IPS DF 19.7 (cell line): ENCODE measurements at regions not wholly inside any gene's neighbourhood (a gene's known extent, or its start where the extent isn't known, plus 50 kb on each side); places are given as distances from the start of the nearest gene placed in this dataset.
"Not testable (repeated sequence)": the region's sequence is repeated elsewhere in the genome, so short reads cannot be mapped to it uniquely, and the experiment has no call there.

Experiments
- DNase-seq: peaks from one replicate; pipeline ENCODE4 v3.0.0-alpha.2; 2013; ENCODE audit warnings: low read depth, low spot score

GRCh38 chr16:29219562-29219961 lies 186.9 kb downstream of the NPIPB11 start:
- not testable (repeated sequence) for DNase-seq

GRCh38 chr16:29218649-29219048 lies 187.9 kb downstream of the NPIPB11 start:
- DNase-seq, result not testable (repeated sequence)

- DNase-seq, result not testable (repeated sequence)
Observed at GRCh38 chr16:29218171-29218570, 188.3 kb downstream of the NPIPB11 start.

GRCh38 chr16:29217752-29218126 lies 188.8 kb downstream of the NPIPB11 start:
- not testable (repeated sequence) for DNase-seq

GRCh38 chr16:29217104-29217751 lies 189.3 kb downstream of the NPIPB11 start:
- DNase-seq, result not testable (repeated sequence)

- not testable (repeated sequence) for DNase-seq
Observed at GRCh38 chr16:29213770-29214169, 192.7 kb downstream of the NPIPB11 start.

- not testable (repeated sequence) for DNase-seq
Observed at GRCh38 chr16:29213251-29213650, 193.3 kb downstream of the NPIPB11 start.

GRCh38 chr16:29212084-29213027 lies 194.2 kb downstream of the NPIPB11 start:
- not testable (repeated sequence) for DNase-seq

GRCh38 chr16:29211456-29211855 lies 195.1 kb downstream of the NPIPB11 start:
- not testable (repeated sequence) for DNase-seq

GRCh38 chr16:29210299-29211150 lies 196.0 kb downstream of the NPIPB11 start:
- DNase-seq, result not testable (repeated sequence)

GRCh38 chr16:29206120-29206519 lies 200.4 kb downstream of the NPIPB11 start:
- DNase-seq, result not testable (repeated sequence)

- DNase-seq, result not testable (repeated sequence)
Observed at GRCh38 chr16:29205151-29205550, 201.4 kb downstream of the NPIPB11 start.

- no peak for DNase-seq
Observed at GRCh38 chr16:29204806-29205135, 201.7 kb downstream of the NPIPB11 start.

GRCh38 chr16:29203933-29204805 lies 202.3 kb downstream of the NPIPB11 start:
- not testable (repeated sequence) for DNase-seq

- DNase-seq, result not testable (repeated sequence)
Observed at GRCh38 chr16:29203046-29203932, 203.2 kb downstream of the NPIPB11 start.

GRCh38 chr16:29202642-29203041 lies 203.9 kb downstream of the NPIPB11 start:
- DNase-seq, result not testable (repeated sequence)

- DNase-seq, result not testable (repeated sequence)
Observed at GRCh38 chr16:29202025-29202632, 204.4 kb downstream of the NPIPB11 start.

GRCh38 chr16:29201296-29202024 lies 205.1 kb downstream of the NPIPB11 start:
- DNase-seq, result not testable (repeated sequence)

- not testable (repeated sequence) for DNase-seq
Observed at GRCh38 chr16:29200681-29201080, 205.8 kb downstream of the NPIPB11 start.
